GM21526 (cell line): ENCODE measurements at regions not wholly inside any gene's neighbourhood (a gene's known extent, or its start where the extent isn't known, plus 50 kb on each side); places are given as distances from the start of the nearest gene placed in this dataset.
A peak's percentile ranks its signal among the peaks of the same experiment; 100 is the strongest.

Source experiments
- ATAC-seq: cut with Tn5 transposase; IDR thresholded peaks from one replicate; pipeline ENCODE4 v1.9.1; 2021; ENCODE audit warnings: moderate library complexity; ENCODE audit not compliant: unreplicated experiment, low FRiP score

GRCh38 chr3:59593380-59593779 is 543.6 kb upstream of the CFAP20DC start:
- no peak for ATAC-seq

GRCh38 chr3:59580996-59581395 is 531.2 kb upstream of the CFAP20DC start:
- no peak for ATAC-seq

DNA sequence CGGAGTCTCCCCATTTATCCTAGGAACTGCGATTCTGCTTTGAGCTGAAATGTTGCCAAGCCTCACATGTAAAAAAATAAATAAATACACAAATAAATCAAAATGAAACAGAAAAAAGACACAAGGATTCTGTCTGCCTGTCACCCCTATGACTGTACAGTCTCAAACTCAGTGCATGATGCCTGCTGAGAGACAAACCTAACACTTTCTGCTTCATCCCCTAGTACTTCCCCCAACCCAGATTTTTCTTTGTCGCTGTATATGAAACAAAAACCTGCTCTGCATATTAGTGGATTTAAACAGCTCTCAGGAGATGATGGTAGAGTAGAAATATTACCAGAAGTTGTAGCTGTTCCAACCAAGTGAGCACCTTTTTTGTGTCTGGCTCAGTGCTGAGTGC is 530.7 kb upstream of the CFAP20DC start:
- ATAC-seq: no peak

DNA sequence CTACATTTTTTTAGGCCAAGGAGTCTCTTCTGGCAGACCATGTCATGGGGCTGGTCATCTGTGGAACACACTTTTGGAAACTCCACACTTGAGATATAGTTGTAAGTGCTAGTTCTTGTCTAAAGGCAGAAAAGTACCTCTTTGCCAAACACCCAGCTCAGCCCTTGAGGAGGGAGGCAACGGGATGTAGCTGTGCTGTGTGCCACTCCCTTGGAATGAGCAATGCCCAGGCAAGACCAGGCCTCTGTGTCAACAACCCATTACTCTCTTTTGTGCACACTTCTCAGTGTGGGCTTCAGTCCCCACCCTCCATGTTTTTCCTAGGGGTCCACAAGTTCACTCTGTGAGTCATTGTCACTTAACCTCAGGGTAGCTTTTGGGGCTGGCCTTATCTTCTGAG is 528.3 kb upstream of the CFAP20DC start:
- no peak for ATAC-seq

- ATAC-seq: no peak
Measured at GRCh38 chr3:59576606-59577005, 526.8 kb upstream of the CFAP20DC start.

- ATAC-seq: peak; percentile 80
Measured at GRCh38 chr3:59575113-59576001, 525.5 kb upstream of the CFAP20DC start.

GRCh38 chr3:59573911-59574310 is 524.1 kb upstream of the CFAP20DC start:
- ATAC-seq: no peak

GRCh38 chr3:59572106-59572505 is 522.3 kb upstream of the CFAP20DC start:
- no peak for ATAC-seq

- no peak for ATAC-seq
Measured at GRCh38 chr3:59570806-59571205, 521.0 kb upstream of the CFAP20DC start.

DNA sequence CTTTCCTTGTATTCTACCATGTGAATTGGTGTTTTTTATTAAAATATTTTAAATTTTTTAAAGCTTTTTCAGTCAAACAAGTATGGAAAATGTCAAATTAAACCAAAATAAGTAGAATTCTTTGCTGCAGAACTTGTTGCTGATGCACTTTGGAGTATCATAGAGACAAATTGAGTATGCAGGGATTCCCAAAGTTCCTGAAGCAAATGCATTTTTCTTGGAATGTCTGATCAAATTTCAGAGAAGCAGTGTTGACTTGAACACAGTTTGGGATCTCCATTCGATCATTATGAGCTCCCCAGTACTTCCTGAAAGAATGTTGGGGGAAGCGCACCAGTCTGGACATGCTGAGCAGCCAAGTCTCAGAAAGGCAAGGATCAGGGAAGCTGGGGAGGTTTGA is 517.8 kb upstream of the CFAP20DC start:
- no peak for ATAC-seq

GRCh38 chr3:59566481-59566975 is 516.7 kb upstream of the CFAP20DC start:
- peak; percentile 93 for ATAC-seq

DNA sequence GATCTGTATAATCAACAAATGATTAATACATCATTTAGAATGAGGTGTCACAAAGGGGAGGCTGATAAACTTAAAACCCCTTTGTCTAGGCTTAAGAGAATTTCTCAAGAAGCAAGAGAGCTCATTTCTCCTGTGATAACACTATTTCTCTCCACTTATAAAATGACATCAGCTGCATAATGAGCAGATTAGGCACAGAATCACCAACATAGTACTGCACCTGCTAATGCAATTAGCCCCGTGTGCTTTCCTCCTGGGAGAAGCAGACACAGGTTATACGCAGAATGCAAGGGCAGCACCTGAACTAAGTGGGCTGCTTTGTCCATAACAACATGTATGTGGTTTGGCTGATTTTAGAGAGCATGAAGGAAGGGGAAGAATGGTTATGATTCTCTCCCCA is 515.3 kb upstream of the CFAP20DC start:
- ATAC-seq: no peak

- no peak for ATAC-seq
Measured at GRCh38 chr3:59563966-59564365, 514.1 kb upstream of the CFAP20DC start.

DNA sequence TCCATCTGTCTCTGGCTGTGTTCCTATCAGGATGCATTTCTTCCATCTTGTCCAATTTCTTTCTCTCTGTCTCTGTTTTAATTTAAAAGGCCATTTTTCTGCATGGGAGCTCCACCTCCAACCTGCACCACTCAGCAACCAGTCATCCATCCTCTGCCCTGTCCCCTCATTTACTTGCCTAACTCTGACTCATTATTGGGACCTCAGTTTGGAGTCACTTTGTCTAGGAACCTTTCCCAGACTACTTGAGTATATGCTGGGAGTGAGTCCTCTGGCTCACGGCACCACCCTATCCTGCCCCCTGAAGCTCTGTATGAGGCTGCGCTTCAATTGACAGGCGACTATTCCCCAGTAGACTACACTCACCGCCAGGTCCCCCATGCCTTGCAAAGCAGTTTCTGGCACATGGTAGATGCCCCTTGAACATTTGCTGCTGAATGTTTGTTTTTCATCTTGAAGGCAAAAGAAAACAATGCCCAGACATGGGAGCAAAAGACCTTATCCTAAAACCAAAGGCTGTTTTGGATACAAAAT is 513.3 kb upstream of the CFAP20DC start:
- no peak for ATAC-seq

DNA sequence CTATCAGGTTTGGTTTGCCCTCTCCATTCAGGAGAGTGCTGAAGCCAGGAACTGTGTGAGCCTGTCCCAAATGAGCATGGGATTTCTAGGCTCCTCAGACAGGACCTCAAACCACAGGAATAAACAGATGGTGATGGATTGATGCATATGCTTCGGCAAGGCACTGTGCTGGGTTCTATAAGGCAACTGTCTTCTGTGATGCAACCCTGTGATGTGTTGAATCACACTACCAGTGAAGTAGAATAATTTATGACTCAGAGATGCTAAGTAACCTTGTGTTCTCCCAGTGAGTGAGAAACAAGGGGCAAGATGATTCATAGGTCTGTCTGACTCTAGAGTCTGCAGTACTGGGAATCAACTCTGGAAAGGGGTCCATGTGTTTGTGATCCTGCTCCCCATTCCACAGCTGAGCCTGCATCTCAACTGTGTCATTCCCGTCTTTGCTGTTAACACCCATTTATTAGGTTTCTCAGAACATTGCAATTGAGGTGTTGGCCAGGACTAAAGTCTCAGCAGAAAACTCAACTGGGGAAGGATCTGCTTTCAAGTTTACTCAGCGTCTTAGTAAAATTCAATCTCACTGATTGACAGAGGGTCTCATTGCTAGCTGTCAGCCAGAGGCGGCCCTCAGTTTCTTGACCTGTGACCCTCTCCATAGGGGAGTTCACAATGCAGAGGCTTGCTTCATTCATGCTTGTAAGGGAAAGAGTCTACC is 510.1 kb upstream of the CFAP20DC start:
- ATAC-seq: no peak

GRCh38 chr3:59558906-59559720 is 509.3 kb upstream of the CFAP20DC start:
- no peak for ATAC-seq

GRCh38 chr3:59555593-59556315 is 505.9 kb upstream of the CFAP20DC start:
- no peak for ATAC-seq

- no peak for ATAC-seq
Measured at GRCh38 chr3:59553076-59553475, 503.3 kb upstream of the CFAP20DC start.

GRCh38 chr3:59551834-59552233 is 502.0 kb upstream of the CFAP20DC start:
- ATAC-seq: no peak

GRCh38 chr3:59549962-59550361 is 500.1 kb upstream of the CFAP20DC start:
- no peak for ATAC-seq
